DMS53 (cell line): ENCODE measurements at regions not wholly inside any gene's neighbourhood (a gene's known extent, or its start where the extent isn't known, plus 50 kb on each side); places are given as distances from the start of the nearest gene placed in this dataset.
A peak's percentile ranks its signal among the peaks of the same experiment; 100 is the strongest.
"Not testable (repeated sequence)": the region's sequence is repeated elsewhere in the genome, so short reads cannot be mapped to it uniquely, and the experiment has no call there.

Source experiments
- DNase-seq: peaks from one replicate; lab custom pipeline; 2025; lab: John Stamatoyannopoulos, UW

DNA sequence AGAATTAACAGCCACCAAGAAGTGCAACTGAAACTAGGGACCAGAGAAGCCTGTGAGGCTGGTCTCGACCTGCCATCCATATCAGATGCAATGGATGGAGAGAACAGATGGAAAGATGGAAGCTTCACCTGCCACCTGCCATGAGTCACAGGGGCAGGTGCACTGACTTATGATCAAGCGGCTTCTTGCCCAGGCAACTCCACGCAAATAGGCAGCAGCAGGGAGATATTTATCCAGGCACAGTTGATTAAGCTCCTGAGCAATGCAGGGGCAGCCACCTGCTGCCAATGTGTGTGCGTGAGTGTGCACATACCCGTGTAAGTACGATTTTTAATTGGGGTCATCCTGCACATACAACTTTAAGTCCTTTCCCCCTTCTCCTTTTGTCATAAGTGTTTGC, 174.2 kb downstream of the PTPRU start:
- DNase-seq: peak; percentile 98

DNA sequence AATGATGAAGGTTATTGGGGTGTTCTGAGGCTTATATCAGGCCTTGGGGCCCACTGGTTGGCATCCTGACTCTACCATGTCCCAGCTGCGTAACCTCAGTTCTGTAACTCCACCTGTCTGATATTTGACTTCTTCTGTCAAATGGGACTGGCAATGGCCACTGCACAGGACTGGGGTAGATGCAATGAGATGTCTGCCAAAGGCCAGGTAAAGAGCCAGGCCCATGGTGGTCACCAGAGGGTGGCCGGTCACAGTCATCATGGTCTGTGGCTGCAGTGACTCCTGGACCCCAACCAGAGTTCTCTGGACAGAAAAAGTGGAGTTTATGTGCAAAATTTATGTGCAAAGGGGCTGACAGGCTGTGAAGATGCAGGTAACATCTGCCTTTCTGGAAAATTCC, 173.3 kb downstream of the PTPRU start:
- DNase-seq: peak; percentile 38

DNA sequence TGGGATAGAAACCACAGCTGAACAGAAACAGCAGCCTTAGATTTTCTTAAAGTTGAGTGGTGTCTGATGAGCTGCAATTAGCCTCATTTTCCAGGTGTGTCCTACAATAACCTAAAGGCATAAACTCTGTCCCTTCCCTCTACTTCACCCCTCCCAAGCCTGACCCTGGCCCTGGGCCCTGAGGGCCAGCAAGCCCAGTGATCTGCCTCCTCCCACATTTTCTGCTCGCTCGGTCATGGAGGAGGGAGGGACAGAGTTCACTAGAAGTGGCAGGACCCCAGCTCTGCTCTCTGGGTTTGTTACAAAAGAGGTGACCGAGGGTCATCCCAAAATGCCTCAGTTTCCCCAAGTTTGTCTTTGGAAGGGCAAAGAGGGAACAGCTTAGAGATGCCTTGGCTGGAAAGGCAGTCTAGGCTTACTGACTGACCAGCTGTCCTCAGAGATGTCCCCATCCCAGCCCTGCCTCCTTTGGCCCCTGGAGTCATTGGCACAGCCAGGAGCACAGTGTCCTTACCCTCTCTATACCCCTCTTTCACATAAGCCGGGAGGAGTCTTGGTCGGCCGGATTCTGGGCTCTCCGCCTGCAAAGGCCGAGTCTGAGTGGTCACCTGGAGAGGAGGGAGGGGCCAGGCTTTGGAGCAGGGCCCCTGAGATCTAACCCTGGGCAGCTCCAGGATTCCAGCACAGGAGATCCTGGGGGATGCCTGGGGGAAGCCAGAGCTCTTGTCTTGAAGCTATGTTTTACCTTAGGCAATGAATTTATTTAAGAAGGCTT, 172.7 kb downstream of the PTPRU start:
- no peak for DNase-seq

DNA sequence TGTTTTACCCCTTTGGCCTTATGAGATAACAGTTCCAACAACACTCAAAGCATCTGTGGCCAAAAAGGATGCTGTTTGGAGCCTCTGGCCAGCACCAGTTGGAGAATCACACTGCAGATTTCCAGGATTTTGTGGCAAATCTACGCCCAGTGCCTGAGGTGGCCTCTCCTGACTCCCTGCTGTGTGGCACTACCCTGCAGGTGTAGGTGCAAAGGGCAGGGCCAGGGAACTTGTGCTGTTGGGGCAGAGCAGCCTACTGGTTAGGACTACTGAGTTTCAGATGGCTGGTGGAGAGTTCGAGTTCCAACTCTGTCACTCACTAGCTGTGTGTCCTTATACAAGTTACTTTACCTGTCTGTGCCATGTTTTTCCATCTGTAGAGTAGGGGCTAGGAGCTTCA, 170.5 kb downstream of the PTPRU start:
- DNase-seq: no peak

DNA sequence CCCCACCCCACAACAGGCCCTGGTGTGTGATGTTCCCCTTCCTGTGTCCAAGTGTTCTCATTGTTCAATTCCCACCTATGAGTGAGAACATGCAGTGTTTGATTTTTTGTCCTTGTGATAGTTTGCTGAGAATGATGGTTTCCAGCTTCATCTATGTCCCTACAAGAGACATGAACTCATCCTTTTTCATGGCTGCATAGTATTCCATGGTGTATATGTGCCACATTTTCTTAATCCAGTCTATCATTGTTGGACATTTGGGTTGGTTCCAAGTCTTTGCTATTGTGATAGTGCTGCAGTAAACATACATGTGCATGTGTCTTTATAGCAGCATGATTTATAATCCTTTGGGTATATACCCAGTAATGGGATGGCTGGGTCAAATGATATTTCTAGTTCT, 163.9 kb downstream of the PTPRU start:
- not testable (repeated sequence) for DNase-seq

DNA sequence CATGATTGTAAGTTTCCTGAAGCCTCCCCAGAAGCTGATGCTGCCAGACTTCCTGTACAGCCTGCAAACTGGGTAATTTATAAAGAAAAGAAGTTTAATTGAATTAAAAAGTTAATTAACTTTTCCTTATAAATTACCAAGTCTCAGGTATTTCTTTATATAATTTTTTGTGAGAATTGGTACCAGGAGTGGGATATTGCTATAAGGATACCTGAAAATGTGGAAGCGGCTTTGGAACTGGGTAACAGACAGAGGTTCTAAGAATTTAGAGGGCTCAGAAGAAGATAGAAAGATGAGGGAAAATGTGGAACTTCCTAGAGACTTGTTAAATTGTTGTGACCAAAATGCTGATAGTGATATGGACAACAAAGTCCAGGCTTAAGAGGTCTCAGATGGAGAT, 163.1 kb downstream of the PTPRU start:
- no peak for DNase-seq

DNA sequence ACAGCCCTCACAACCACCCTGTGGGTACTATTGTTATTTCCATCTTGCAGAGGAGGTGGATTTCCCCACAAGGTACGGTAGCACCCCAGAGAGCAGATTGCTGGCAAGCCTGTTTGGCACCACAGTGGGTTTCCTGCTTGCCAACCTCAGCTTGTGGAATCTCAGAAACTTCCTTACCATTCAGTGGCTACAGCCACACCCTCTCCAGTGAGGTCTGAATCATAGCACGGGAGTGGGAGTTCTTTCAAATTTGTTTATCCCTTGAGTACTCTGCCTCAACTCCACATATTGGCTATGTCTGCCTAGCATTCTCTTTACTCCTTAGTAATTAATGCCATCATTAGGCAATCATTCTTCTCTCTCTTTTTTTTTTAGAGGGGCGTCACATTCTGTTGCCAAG, 162.1 kb downstream of the PTPRU start:
- no peak for DNase-seq

DNA sequence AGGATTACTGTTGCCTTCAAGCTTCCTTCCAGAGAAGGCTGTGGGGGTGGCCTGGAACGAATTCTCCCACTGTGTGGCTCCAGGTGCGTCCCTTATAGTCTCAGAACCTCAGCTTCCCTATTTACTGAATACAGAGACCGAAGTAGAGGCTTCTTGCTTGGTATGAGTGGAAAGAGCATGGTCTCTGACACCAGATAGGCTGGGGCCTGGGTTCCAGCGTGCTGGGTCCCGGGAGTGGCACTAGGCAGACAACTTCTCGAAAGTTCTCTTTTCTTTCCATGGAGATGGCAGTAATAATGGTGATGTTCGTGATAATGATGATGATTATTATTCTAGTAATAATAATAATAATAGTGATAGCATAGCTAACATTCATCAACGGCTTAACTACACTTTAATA, 161.7 kb downstream of the PTPRU start:
- no peak for DNase-seq

DNA sequence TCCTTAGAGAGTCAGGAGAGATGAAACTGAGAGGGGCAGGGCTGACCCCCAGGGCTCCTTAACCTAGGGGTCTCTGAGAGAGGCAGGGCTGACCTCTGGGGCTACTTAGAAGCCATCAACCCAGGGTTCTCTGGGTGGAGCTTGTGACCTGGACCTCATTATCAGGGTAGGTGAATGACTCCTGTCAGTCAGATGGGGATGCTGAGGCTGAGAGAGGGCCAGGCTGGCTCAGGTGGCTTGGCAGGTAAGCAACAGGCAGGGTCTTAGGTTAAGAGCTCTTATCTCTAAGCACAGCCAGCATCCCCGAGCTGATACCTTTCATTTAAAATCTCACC, 160.9 kb downstream of the PTPRU start:
- no peak for DNase-seq

DNA sequence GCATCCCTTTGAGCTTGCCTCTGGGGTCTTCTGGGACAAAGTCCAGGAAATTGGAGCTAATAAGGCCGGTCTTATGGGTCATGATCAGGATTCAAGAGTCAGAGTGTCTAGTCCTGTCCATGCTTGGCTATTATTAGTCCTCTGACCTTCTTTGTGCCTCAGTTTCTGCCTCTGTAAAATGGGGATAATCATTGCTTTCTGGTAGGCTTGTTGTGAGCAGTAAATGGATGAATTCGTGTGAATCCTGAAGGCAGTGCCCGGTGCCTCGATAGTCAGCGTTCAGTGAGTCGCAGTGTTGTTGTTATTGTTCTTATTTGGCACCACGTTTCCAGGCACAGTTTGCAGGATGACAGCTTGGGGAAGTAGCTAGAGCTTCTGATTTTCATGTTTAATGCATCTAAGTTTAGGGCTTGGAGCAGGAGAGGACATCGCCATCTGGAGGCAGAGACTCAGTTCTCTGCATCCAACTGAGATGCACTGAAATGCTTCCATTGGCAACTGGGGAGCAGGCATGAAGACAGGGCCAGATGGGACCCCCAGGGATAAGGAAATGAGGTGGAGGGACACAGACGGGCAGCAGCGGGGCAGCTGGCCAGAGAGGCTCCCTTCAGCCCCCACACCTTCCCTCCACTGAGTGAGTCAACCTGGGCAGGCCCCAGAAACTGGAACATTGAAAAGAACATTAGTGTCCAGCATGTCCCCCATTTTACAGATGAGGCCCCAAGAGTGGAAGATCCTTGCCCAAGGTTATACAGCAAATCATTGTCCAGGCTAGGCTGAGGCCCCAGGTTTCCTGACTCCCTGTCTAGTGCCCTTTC, 160.3 kb downstream of the PTPRU start:
- DNase-seq: no peak

DNA sequence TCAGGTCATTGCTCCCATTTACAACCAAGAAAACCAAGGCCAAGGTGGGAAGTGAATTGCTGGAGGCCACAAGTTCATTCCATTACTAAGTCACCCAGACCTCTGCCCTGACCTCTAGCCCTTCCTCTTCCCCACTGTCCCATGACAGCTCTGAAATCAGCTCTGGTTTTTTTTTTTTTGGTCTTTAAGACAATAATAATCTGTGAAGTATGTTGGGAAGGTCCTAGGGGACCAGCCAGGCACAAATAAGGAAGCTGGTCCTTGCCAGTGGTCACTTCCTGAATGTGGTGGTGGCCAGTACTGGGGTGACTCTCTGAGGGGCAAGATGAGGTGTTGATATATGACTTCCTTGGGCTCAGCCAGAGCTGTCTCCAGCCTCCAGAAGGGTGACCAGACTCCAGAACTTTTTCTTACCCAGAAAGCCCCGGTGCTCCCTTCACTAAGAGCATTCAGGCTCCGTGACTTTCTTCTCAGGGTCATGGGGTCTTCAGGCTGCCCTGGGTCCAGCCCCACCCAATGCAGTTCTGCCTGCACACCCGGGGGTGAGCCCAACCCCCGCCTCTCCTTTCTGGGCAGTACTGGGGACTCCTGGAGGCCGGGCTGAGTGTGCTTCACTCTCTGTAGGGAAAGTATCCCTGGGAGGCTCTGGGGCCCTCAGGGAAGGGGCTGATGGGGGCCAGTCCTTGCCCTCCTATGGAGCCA, 159.6 kb downstream of the PTPRU start:
- DNase-seq: no peak

DNA sequence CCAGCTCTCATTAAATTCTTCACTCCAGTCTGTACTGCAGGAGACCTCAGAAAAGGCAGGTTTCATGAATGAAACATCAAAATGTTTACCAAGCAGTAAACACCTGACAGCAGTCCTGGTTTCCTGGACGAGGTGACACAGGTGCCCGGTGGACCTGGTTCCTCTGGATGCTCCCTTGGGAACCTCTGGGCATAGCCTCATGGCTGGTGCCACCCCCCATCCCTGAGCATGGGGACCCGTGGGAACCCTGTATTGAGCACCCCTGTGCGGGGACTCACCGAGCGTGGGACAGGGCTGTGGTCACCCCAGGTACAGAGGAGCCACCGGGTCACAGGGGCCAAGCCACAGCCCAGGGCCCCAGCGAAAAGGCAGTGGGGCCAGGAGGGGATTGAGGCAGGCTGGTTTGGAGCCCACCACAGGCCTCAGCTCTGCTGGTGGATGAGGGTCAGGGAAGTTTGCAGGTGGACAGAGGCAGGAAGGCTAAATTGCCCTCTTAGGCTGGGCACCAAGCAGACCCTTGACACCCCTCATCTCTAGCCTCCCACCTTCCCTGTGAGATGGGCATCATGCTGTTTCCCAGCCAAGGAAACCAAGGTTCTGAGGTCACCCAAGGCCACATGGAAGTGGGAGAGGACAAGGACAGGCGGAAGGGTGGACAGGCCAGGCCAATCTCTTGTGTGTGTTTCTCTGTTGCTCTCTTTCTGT, 158.4 kb downstream of the PTPRU start:
- peak; percentile 27 for DNase-seq

DNA sequence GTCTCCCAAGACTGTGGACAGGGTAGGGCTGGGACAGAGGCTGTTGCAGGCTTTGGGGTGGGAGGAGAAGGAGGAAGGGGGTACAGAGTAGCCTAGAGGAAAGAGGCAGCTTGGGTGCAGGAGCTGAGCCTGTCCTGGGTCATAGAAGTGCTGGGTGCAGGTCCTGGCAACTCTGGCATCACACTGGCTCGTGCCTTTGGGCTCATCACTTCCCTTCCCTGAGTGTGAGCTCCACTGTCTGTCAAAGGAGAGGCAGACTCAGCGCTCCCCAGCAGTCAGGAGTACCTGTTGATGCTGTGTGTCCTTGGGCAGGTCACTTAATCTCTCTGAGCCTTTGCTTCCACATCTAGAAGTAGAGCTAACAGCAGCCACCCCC, 157.1 kb downstream of the PTPRU start:
- DNase-seq: no peak

DNA sequence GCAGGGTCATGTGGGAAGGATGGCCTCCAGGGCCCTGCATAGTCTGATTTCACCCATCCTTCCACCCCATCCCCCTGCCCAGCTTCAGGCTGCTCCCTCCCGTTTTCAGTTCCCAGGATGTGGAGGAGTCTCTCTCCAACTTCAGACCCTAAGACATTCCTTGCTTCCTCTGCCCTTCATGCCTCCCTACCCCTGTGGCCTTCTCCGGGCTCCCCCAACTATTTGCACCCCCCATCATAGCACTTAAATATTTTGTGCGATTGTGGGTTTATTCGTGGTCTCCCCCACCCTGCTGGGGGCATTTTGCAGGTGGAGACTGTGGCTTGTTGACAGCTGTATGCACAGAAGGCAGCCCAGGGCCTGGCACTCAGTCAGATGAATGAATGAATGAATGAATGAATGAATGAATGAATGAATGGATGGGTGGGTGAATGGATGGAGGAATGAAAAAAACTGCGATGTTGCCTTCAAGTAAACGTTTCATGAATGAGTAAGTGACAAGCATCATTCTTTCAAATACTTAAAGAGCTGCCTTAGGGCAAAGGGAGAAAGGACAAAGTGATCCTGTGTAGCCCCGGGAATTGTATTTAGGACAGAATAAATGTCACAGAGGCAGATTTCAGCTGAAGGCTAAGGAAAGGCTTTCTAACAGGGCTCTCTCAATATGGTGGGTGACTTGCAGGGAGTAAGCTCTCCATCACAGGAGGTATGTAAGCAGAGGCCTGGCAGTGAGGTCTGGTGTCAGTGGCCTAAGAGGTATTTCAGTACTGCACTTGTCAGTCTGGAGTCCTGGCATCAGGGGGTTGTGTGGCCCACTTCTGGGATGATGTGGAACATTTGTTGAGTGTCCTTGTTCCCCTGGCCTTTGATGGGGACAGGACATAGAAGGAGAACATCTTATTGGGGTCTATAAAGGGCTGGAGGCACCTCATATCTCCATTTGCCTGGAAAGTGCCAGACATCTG, 156.4 kb downstream of the PTPRU start:
- no peak for DNase-seq

DNA sequence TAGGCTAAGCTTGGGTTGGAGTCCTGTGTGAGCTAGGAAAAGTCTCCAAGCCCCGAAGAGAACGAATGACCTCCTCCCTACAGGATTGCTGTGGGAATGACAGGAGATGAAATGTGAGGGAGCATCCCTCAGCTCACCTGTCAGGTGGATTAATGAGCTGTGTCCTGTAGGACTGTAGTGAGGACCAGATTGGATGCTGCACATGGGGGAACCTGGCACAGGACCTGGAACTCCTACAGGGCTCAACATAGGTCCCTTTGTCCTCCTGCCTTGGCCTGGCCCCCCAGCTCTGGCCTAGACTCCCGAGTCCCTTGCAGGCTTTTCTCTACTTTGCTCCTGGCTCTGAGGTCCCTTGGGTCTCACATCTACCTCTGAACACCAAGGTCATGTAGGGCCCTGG, 155.7 kb downstream of the PTPRU start:
- no peak for DNase-seq

DNA sequence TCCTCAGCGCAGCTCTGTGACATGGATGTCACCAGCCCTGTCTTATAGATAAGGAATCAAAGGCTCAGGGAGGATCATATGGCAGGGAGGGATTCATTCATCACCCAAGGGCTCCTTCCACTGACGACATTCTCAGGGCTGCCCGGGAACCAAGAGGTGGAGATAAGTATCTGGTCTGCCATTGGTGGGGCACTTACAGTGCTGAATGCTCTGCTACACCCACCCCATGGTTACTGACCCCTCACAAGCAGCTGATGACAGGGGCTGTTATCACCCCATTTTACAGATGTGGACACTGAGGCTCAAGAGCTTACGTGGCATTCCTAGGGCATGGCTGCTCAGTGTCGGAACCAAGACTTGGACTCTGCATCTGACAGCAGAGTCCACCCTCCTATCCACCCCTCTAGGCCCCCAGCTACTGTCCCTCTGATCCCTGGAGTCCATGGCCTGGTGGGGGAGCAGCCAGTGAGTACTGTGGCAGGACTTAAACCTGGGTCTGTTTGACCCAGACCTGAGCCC, 155.1 kb downstream of the PTPRU start:
- no peak for DNase-seq

DNA sequence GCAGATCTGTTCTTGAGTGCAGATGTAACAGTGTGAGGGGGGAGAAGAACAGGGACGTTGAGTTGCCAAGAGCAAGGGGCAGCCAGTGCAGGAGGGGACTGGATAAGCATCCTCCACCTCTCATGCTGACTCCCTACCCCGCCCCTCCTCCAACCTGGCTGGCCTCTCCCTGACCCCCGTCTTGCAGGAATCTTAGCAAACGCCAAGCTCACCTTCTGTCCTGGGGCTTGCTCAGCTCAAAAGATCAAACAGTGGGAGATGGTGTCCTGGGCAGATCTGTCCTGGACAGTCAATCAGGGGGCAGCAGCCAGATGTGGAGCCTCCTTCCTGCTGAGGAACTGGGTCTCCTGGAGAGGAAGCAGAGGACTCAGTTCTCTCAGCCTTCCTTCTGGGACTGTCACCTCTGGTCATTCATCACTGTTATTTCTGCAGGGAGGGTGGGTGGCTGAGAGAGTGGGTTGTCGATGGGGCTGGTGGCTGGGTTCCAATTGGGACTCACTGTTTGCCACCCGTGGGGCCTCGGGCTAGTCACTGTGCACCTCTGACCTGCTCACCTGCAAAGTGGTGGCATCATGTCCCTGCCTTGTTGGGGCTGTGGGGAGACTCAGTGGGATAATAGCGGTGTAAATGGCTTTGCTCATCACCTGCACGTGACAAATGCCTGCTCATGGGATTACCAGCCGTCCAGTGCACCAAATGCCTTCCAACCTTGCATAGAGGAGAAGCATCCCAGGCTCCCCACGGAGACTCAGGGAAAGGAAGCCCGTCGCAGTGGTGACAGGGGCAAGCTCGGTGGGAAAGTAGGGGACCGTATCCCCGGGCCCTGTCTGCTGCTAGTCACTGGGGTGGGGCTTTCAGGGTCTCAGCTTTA, 154.4 kb downstream of the PTPRU start:
- no peak for DNase-seq

DNA sequence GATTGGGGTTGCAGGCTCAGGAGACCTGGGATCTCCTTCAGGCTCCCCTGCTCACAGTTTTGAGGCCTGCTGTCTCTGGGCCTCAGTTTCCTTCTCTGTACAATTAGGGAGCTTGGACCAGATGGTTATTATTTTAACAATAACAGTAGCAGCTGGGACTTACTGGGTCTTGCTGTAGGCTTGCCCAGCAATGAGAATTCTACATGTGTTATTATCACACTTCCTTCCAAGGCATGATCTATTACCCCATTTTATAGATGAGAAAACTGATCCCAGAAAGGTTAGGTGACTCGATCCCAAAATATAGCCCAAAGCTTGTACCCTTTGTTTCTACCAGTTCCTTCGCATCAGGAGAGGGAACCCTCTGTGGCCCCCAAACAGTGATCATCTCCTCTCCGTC, 153.8 kb downstream of the PTPRU start:
- DNase-seq: no peak

DNA sequence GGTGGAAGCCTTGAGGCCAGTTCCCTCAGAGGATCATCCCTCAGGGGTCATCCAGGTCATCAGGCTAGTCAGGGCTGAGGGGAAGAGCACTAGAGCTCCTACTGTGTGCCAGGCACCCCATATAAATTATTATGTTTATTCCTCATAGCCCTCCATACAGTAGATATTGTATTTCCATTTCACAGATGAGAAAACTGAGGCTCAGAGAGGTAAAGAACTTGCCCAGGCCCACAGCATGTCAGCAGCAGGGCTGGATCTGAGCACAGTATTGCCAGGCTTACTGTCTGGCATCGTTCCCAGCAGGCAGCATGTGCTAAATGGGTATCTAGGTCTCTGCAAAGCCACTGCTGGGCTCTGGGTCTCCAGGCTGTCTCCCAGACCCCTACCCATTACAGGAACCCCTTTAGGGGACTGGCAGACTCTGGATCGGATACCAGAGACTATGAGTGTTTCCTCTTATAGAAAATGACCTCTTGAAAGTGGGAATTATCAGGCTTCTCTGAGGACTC, 153.3 kb downstream of the PTPRU start:
- no peak for DNase-seq

DNA sequence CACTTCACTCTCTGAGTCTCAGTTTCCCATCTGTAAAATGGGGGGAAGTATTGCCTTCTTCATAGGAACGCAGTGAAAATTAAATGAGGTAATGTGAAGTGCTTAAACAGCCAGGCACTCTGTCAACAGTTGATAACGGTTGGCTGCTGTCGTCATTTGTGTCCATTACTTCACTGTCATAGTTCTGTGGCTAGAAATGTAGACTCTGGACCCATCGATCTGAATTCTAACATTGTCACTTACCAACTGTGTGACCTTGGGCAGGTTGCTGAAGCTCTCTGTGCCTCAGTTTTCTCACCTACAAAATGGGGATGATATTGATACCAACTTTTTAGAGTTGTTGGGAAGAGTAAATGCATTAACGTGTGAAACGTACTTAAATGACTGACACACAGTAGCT, 152.6 kb downstream of the PTPRU start:
- no peak for DNase-seq
